NB4 (cell line): ENCODE measurements at regions not wholly inside any gene's neighbourhood (a gene's known extent, or its start where the extent isn't known, plus 50 kb on each side); places are given as distances from the start of the nearest gene placed in this dataset.

Experiments
- DNase-seq: peaks from one replicate; pipeline ENCODE4 v3.0.0; 2010; ENCODE audit warnings: low read depth
- H3K4me3 ChIP-seq: one replicate; pipeline ENCODE4 v1.5.1; 2011; ENCODE audit warnings: mild to moderate bottlenecking, low read depth, low read length, moderate library complexity
- MAX ChIP-seq: IDR thresholded peaks from 2 replicates; pipeline ENCODE4 v1.6.1; 2011; ENCODE audit warnings: low read depth, low read length
- MYC ChIP-seq: IDR thresholded peaks from 2 replicates; pipeline ENCODE4 v1.6.1; 2011; ENCODE audit warnings: low read depth, low read length
- POLR2A ChIP-seq: IDR thresholded peaks from 2 replicates; pipeline ENCODE4 v1.6.1; 2011; ENCODE audit warnings: mild to moderate bottlenecking; ENCODE audit not compliant: insufficient read length; ENCODE audit errors: extremely low read depth
- TF ChIP-seq, protein P1 (sequence below): IDR thresholded peaks from one replicate; pipeline ENCODE4 v1.5.1; 2012; ENCODE audit warnings: low read depth, low read length

GRCh38 chr12:132409495-132410295 lies 80.3 kb upstream of the FBRSL1 start:
- no peak for DNase-seq
- H3K4me3 ChIP-seq = no peak overlapping the region
- TF ChIP-seq POLR2A = no peak
- TF ChIP-seq MAX = no peak
- TF ChIP-seq, protein P1, sequence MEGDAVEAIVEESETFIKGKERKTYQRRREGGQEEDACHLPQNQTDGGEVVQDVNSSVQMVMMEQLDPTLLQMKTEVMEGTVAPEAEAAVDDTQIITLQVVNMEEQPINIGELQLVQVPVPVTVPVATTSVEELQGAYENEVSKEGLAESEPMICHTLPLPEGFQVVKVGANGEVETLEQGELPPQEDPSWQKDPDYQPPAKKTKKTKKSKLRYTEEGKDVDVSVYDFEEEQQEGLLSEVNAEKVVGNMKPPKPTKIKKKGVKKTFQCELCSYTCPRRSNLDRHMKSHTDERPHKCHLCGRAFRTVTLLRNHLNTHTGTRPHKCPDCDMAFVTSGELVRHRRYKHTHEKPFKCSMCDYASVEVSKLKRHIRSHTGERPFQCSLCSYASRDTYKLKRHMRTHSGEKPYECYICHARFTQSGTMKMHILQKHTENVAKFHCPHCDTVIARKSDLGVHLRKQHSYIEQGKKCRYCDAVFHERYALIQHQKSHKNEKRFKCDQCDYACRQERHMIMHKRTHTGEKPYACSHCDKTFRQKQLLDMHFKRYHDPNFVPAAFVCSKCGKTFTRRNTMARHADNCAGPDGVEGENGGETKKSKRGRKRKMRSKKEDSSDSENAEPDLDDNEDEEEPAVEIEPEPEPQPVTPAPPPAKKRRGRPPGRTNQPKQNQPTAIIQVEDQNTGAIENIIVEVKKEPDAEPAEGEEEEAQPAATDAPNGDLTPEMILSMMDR = no peak

DNA sequence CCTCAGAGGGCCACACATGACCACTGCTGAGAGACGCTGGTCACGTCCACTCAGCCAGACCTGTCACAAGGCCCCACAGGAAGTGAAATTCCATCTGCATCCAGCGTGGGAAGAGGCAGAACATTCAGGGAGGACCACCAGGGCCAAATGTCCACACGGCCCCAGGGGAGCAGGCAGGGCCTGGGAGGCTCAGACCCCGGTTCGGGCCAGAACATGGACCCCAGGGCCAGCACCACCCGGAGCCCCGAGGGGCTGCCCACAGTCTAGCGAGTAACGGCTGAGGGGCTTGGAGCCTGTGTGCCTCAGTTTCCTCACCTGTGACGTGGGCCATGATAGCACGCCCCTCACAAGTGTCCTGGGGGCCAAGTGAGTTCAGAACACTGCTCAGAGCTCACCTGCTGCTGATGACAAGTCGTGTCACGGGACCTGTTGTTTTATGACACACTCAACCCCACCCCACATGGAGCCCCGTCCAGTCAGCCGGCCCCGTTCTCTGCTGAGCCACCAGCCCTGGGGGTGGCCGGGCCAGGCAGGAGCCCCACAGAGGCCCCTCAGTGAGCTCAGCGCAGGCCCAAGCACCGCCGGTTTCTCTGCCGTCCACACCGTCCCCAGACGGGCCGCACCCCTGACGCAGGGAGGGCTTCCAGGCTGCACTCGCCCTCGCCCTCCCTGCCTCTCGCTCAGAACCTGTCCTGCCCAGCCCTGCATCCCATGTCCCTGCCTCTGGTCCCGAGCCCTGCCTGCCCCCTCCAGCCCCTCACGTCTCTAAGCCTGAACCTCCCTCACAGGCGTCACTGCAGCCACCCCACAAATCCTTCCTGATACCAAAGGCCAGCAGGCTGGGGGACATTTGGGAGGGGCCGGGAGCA lies 79.5 kb upstream of the GALNT9 start:
- H3K4me3 ChIP-seq = no peak overlapping the region
- TF ChIP-seq MYC (no peak), MAX (no peak), POLR2A (no peak)
- TF ChIP-seq, protein P1 = no peak
- no peak for DNase-seq

- TF ChIP-seq MYC (no peak), MAX (no peak), POLR2A (no peak)
- TF ChIP-seq, protein P1 = no peak
- no peak overlapping the region for H3K4me3 ChIP-seq
- DNase-seq = no peak
Measured at GRCh38 chr12:132407992-132408391, 78.6 kb upstream of the GALNT9 start.

GRCh38 chr12:132407451-132407961 lies 78.1 kb upstream of the GALNT9 start:
- TF ChIP-seq MYC = no peak
- TF ChIP-seq, protein P1 = no peak
- TF ChIP-seq MAX = no peak
- TF ChIP-seq POLR2A = no peak
- no peak overlapping the region for H3K4me3 ChIP-seq
- peak; percentile 36 for DNase-seq

DNA sequence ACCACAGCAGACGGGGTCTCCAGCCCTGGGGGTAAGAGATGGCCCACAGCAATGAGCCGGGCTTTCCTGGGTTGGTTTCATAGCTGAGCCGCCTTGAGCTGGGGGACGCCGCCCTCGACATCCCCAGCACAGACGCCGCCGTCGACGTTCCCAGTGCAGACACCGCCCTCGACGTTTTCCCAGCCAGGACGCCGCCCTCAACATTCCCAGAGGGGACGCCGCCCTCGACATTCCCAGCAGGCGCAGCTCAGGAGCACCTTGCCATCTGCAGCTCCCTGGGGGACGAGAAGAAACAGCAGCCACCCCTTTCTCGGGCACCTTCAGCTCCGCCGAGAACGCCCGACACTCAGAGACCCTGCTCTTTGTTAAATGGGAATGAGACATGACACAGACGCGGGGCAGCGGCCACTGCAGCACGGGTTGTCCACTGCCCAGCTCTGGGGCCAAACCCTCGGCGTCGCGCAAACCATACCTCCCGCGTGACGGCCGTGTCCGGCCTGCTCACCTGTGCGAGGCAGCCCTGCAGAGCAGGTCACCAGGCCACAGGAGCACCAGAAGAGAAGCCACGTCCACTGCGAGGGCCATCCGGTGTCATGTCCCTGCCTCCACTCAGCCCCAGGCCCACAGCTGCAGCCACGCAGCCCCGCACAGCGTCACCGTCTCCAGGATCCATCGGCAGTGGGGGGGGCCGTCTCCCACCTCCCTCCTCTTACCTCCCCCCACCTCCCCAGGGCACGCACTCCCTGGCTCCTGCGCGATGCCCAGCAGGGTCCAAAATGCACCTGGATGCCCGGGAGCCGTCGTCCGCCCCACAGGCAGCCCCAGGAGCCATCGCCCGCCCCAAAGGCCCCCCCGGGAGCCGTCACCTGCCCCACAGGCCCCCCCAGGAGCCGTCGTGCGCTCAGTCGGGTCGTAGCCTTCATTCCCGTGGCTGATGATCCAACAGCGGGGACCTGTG lies 77.4 kb upstream of the GALNT9 start:
- DNase-seq = no peak
- TF ChIP-seq MYC (no peak), POLR2A (no peak), MAX (no peak)
- TF ChIP-seq, protein P1 = no peak
- no peak overlapping the region for H3K4me3 ChIP-seq
